ENCODE measurements at regions not wholly inside any gene's neighbourhood (a gene's known extent, or its start where the extent isn't known, plus 50 kb on each side); places are given as distances from the start of the nearest gene placed in this dataset.

- Mint-ChIP-seq H3K27me3 (no peaks in the 10 kb centered on the region), H3K9me3 (no peaks in the 10 kb centered on the region), H3K4me3 (peak overlapping the region; percentile 47), H3K27ac (peak overlapping the region; percentile 68), H3K36me3 (no peaks in the 10 kb centered on the region), H3K4me1 (peaks cover 80% of the 10 kb centered on the region)
These were observed 251.1 kb downstream of the SEC14L1 start for GRCh38 chr17:77391668-77392375.

DNA sequence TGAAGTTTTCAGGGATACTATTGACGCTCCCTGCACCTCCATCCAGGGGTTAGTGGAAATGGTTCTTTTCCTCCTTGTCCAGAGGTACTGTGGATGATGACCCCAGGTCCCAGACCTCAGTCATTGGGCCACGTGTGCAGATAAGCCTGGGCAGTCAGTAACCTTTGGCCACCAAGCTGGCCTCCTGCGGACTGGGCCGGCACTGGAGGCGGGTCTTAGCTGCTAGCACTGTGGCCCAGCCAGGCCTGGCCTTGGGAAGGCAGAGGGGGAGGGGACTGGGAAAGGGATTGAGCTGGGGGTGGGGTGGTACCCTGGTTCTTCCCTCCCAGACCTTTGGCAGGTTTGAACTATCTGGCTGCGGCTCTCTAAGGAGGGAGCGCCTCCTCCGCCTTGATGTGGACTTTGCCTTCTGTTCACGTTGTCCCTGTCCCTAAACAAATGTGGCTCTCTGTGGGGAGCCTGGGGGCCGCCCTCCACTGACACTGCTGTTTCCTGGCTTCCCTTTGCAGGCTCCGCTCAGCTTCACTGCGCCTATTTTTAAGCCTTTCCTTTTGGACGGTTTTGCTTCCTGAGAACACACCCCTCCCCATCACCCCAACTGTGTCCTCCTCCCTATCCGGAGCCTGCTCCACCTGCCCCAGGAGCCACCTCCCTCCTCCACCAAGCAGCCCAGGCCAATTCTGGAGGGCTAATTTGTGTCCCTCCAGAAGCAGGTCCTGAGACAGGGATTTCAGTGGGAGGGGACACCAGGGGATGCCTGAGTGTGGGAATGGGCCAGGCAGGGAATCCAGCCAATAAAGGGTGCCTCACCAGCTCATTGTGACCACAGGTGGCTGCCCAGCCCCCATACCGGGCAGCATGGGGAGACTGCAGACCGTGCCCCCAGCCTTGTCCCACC is 251.9 kb downstream of the SEC14L1 start:
- no peaks in the 10 kb centered on the region for H3K9me3 Mint-ChIP-seq
- H3K4me1 Mint-ChIP-seq: peaks cover 77% of the 10 kb centered on the region
- H3K36me3 Mint-ChIP-seq: no peaks in the 10 kb centered on the region
- peak overlapping the region; percentile 4 for H3K4me3 Mint-ChIP-seq
- no peaks in the 10 kb centered on the region for H3K27me3 Mint-ChIP-seq
- peak overlapping the region; percentile 68 for H3K27ac Mint-ChIP-seq

DNA sequence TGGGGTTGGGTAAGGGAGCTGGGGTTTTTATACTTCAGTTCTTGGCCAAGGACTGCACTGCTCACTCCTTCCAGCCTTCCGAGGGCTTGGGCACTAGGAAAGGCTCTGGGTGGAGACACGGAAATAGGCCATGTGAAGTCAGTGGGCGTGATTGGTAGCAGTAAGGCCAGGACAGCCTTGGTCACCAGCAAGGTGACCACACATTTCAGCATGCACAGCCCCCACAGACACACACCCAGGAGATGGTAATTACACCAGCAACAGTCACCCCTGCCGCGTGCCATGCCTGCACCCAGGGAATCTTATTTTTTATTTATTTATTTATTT is 252.5 kb downstream of the SEC14L1 start:
- Mint-ChIP-seq H3K27me3 (no peaks in the 10 kb centered on the region), H3K4me1 (peaks cover 81% of the 10 kb centered on the region), H3K27ac (no peak overlapping the region), H3K9me3 (no peaks in the 10 kb centered on the region), H3K36me3 (no peaks in the 10 kb centered on the region), H3K4me3 (no peak overlapping the region)

DNA sequence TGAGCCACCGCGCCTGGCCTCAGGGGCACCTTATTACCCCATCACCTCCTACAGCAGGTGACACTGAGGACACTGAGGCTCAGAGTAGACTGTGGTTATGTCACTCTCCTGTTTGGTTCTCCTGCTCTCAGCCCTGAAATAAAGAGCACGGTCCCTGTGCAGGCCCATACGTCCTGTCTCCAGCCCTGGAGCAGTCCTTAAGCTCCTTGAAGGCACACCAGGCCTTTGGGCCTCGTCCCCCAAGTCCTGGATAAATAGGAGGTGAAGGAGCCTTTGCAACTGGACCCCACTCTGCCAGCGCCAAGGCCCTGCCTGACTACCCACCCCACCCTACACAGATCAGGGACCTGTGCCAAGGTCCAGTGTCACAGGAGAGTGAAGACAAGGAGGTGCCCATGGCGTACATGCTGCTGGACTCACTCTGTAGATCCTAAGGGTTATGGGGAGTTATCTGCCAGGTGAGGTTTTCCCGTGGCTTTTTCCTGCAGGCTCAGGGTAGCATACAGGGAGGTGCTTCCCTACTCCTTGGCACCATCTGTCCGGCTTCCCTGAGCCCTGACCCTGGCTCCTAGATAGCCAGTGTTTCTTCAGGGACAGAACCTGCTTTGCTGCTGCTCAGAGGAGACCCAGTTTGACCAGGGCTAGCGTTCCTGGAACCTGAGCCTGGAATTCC is 253.2 kb downstream of the SEC14L1 start:
- H3K9me3 Mint-ChIP-seq: no peaks in the 10 kb centered on the region
- H3K4me3 Mint-ChIP-seq: no peak overlapping the region
- no peaks in the 10 kb centered on the region for H3K36me3 Mint-ChIP-seq
- peaks cover 81% of the 10 kb centered on the region for H3K4me1 Mint-ChIP-seq
- H3K27ac Mint-ChIP-seq: no peak overlapping the region
- H3K27me3 Mint-ChIP-seq: no peaks in the 10 kb centered on the region

- Mint-ChIP-seq H3K4me3 (no peak overlapping the region), H3K27ac (no peak overlapping the region), H3K27me3 (no peaks in the 10 kb centered on the region), H3K9me3 (no peaks in the 10 kb centered on the region), H3K36me3 (no peaks in the 10 kb centered on the region), H3K4me1 (peaks cover 81% of the 10 kb centered on the region)
These were observed 253.9 kb downstream of the SEC14L1 start for GRCh38 chr17:77394540-77395295.

GRCh38 chr17:77395501-77396048 is 254.8 kb downstream of the SEC14L1 start:
- no peak overlapping the region for H3K4me3 Mint-ChIP-seq
- no peaks in the 10 kb centered on the region for H3K27me3 Mint-ChIP-seq
- peaks cover 87% of the 10 kb centered on the region for H3K4me1 Mint-ChIP-seq
- no peaks in the 10 kb centered on the region for H3K9me3 Mint-ChIP-seq
- no peak overlapping the region for H3K27ac Mint-ChIP-seq
- H3K36me3 Mint-ChIP-seq: no peaks in the 10 kb centered on the region

DNA sequence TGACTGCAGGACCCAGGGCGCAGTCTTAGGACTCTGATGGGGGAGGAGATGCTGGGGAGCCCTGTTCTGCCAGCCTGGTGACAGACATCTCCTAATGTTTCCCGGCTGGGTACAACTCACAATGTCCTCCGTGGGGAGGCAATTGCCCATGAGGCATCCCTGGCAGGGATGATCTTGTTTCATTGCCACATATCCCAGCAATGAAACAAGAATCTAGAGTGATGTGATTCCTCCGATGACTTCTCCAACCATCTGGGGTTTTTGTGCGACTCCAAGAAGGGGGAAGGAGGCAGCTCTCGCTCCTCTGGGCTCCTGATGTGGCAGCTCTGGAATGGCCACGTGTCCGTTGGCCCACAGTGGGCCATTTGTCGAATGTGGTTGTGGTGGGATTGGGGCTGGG is 255.8 kb downstream of the SEC14L1 start:
- Mint-ChIP-seq H3K27ac (no peak overlapping the region), H3K36me3 (no peaks in the 10 kb centered on the region), H3K27me3 (no peaks in the 10 kb centered on the region), H3K9me3 (no peaks in the 10 kb centered on the region), H3K4me1 (peaks cover 85% of the 10 kb centered on the region), H3K4me3 (no peak overlapping the region)

GRCh38 chr17:77398274-77398673 is 257.5 kb downstream of the SEC14L1 start:
- Mint-ChIP-seq H3K36me3 (no peaks in the 10 kb centered on the region), H3K27me3 (no peaks in the 10 kb centered on the region), H3K4me3 (no peak overlapping the region), H3K4me1 (peaks cover 83% of the 10 kb centered on the region), H3K9me3 (no peaks in the 10 kb centered on the region), H3K27ac (peak overlapping the region; percentile 23)

- Mint-ChIP-seq H3K4me1 (peaks cover 85% of the 10 kb centered on the region), H3K27ac (peak overlapping the region; percentile 97), H3K4me3 (peak overlapping the region; percentile 15), H3K36me3 (no peaks in the 10 kb centered on the region), H3K27me3 (no peaks in the 10 kb centered on the region), H3K9me3 (no peaks in the 10 kb centered on the region)
These were observed 258.7 kb downstream of the SEC14L1 start for GRCh38 chr17:77399319-77399957.

DNA sequence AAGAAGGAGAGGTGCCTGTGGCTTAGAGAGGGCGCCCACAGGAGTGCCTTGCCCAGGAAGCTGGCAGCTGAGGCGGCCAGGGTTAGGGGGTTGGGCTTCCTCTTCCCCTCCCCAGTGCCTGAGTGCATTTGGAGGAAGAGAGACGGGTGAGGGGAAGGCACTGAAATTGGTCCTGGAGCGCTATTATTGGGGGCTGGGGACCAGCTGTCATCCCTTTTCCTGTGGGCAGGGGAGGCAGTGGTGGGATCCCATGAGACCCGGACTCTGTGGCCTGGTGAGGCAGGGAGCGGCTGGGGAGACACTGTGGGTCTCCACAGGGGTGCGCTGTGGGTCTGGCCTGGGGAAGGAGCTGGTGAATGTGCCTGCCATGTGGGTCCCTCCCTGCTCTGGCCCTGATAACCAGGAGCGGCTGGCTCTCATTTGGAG is 259.7 kb downstream of the SEC14L1 start:
- Mint-ChIP-seq H3K9me3 (no peaks in the 10 kb centered on the region), H3K4me3 (peak overlapping the region; percentile 85), H3K27me3 (no peaks in the 10 kb centered on the region), H3K36me3 (no peaks in the 10 kb centered on the region), H3K4me1 (peaks cover 88% of the 10 kb centered on the region), H3K27ac (peak overlapping the region; percentile 97)

GRCh38 chr17:77402159-77402731 is 261.5 kb downstream of the SEC14L1 start:
- H3K4me3 Mint-ChIP-seq: peak overlapping the region; percentile 23
- H3K27me3 Mint-ChIP-seq: no peaks in the 10 kb centered on the region
- no peaks in the 10 kb centered on the region for H3K36me3 Mint-ChIP-seq
- peak overlapping the region; percentile 86 for H3K27ac Mint-ChIP-seq
- no peaks in the 10 kb centered on the region for H3K9me3 Mint-ChIP-seq
- H3K4me1 Mint-ChIP-seq: peaks cover 93% of the 10 kb centered on the region

DNA sequence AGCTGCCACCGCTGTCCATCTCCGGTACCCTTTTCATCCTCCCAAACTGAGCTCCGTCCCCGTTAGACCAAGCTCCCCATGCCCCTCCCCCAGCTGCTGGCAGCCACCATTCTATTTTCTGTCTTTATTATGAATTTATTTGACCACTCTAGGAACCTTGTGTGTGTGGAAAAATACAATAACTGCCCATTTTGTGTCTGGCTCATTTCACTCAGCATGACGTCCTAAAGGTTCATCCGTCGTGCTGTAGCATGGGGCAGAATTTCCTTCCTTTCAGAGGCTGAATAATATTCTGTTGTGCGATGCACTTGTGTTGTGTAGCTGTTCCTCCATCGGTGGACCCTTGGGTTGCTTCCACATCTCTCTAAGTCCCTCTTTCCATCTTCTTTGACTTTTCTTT is 263.1 kb downstream of the SEC14L1 start:
- H3K27me3 Mint-ChIP-seq: no peaks in the 10 kb centered on the region
- peak overlapping the region; percentile 93 for H3K4me3 Mint-ChIP-seq

DNA sequence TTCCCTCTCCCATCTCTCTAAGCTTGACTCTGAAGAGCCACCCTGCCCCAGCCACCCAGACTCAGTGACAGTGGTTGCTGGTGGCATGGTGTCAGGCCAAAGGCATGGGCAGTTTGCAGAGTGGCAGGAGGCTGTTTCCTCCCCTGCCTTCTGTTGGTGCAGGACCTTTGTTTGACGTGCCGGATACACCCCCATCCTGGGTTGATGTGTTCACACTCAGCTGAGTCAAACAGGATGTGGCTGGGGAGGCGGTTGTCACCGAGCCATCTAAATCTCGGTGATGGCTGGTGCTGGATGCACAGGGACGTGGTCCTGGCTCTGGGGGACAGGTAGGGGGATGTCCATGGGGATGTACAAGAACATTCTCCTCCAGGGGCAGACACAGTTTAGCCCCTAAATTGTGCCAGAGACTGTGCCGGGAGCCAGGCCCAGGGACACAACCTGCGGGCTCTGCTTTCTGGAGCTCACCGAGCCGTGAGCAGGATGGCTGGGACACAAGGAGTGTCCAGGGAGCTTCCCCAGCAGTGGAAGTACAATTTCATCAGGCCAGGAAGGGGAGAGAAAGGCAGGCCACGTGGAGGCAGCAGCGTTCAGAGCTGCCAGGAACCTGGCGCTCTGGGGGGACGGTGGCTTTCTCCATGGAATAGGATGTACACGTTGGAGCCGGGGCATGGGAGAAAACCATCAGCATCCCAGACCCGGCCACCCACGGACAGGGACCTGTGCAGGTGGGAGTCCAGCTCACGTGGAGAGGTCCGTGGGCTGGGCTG is 264.2 kb downstream of the SEC14L1 start:
- no peaks in the 10 kb centered on the region for H3K27me3 Mint-ChIP-seq
- H3K9me3 Mint-ChIP-seq: no peaks in the 10 kb centered on the region
- no peaks in the 10 kb centered on the region for H3K36me3 Mint-ChIP-seq
- H3K4me3 Mint-ChIP-seq: peak overlapping the region; percentile 93
- H3K4me1 Mint-ChIP-seq: peaks cover 92% of the 10 kb centered on the region
- peak overlapping the region; percentile 91 for H3K27ac Mint-ChIP-seq

More for the DNA sequence above, 263.1 kb downstream of the SEC14L1 start:
- H3K36me3 Mint-ChIP-seq: no peaks in the 10 kb centered on the region
- H3K27ac Mint-ChIP-seq: peak overlapping the region; percentile 71
- H3K4me1 Mint-ChIP-seq: peaks cover 92% of the 10 kb centered on the region
- no peaks in the 10 kb centered on the region for H3K9me3 Mint-ChIP-seq

All from activated naive CD4-positive, alpha-beta T cell treated with anti-CD3 and anti-CD28 coated beads, Interleukin-2, amount 50 U/mL, for 24 hours (primary cell).